ENCODE measurements at regions not wholly inside any gene's neighbourhood (a gene's known extent, or its start where the extent isn't known, plus 50 kb on each side); places are given as distances from the start of the nearest gene placed in this dataset.

DNA sequence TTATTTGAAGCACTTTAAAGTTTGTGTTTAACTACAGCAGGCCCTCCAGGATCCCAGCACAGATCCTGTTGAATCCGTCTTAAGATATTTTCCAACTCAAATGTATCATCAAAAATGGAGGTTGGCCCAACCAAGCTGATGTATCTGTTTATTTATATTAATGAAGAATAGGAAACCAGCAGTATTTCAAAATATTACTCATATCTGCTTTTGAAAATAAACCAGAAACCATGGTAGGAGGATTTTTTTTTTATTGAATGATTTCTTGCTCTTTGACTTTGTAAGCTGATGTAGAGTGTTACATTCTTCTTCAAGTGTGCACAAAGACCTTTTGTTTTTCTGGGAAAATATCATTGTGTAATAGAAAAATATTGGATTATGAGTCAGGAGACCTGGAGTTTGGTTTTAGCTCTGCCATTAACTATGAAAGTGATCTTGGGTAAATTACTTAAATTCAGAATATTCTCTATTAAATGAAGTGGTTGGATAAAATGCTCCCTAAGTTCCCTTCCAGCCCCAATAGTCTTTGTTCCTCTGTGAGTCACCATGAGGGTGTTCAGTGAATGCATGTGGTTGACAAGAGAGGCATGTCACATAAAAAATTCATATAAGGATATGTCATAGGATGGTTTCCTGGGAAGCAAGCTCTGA lies 221.3 kb upstream of the GAP43 start:
- TF ChIP-seq, protein P1, sequence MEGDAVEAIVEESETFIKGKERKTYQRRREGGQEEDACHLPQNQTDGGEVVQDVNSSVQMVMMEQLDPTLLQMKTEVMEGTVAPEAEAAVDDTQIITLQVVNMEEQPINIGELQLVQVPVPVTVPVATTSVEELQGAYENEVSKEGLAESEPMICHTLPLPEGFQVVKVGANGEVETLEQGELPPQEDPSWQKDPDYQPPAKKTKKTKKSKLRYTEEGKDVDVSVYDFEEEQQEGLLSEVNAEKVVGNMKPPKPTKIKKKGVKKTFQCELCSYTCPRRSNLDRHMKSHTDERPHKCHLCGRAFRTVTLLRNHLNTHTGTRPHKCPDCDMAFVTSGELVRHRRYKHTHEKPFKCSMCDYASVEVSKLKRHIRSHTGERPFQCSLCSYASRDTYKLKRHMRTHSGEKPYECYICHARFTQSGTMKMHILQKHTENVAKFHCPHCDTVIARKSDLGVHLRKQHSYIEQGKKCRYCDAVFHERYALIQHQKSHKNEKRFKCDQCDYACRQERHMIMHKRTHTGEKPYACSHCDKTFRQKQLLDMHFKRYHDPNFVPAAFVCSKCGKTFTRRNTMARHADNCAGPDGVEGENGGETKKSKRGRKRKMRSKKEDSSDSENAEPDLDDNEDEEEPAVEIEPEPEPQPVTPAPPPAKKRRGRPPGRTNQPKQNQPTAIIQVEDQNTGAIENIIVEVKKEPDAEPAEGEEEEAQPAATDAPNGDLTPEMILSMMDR (IDR thresholded peaks at IDR 0.05) = no peak
- no peak for TF ChIP-seq POLR2A (IDR thresholded peaks at IDR 0.05)
